K562 (cell line): ENCODE measurements at regions not wholly inside any gene's neighbourhood (a gene's known extent, or its start where the extent isn't known, plus 50 kb on each side); places are given as distances from the start of the nearest gene placed in this dataset.

Experiments used
- ATAC-seq: fragments of 200-7000 bp; cut with Tn5 transposase; 3 replicates; pipeline ENCODE4 v1.9.1; 2020; ENCODE audit warnings: moderate library complexity
- BruUV-seq: library from RNA; stranded (reverse); fragments of 400-500 nt; replicated peaks from 2 replicates; lab custom pipeline; 2021; lab: Mats Ljungman, UMichigan
- CTCF ChIA-PET: fragments of 300-600 bp; formaldehyde crosslinking; extraction: SDS; loops from one replicate; lab custom pipeline; 2021; ENCODE audit warnings: low intra/inter-chr PET ratio; lab: Yijun Ruan, JAX
- POLR2A ChIA-PET: fragments of 300-600, 350-650 bp; sonication (Branson Sonifier 250); formaldehyde crosslinking; extraction: SDS; loops from one replicate; lab custom pipeline; 2021; ENCODE audit warnings: antibody characterized with exemption, inconsistent platforms; lab: Yijun Ruan, JAX
- DNase-seq, 4 experiments: peaks; one replicate each; pipeline versions ENCODE4 v3.0.0 to v3.0.0-alpha.2; 2011 to 2018; ENCODE audit warnings: low spot score in 3 of 4, mixed read lengths in 3 of 4; ENCODE audit errors: extremely low read depth in 1 of 4
- FAIRE-seq: peaks from 2 replicates; lab custom pipeline; 2011; peaks lifted over from hg19 to GRCh38; lab: Jason Lieb, UNC
- H2AFZ ChIP-seq: 2 replicates; pipeline ENCODE4 v1.6.0; 2011; ENCODE audit warnings: low read depth, low read length, control low read depth, inconsistent platforms
- H3K27ac ChIP-seq: fragments of 200-600 bp; 3 replicates; pipeline ENCODE4 v1.8.0; 2011; ENCODE audit warnings: low read depth, mild to moderate bottlenecking, control low read depth, inconsistent platforms, low read length, moderate library complexity, mixed read lengths; ENCODE audit errors: extremely low read depth
- H3K27me3 ChIP-seq, 2 experiments: fragments of 300-600 bp in 1 of 2; 2 replicates in 1 of 2; 3 replicates in 1 of 2; pipeline versions ENCODE4 v1.6.0 to v1.8.0; 2011; ENCODE audit warnings: inconsistent platforms in 2 of 2, low read length in 2 of 2, mild to moderate bottlenecking in 1 of 2, mixed read lengths in 1 of 2, moderate library complexity in 1 of 2; ENCODE audit not compliant: control insufficient read depth in 2 of 2, insufficient read depth in 2 of 2
- H3K36me3 ChIP-seq: fragments of 300-600 bp; 3 replicates; pipeline ENCODE4 v1.8.0; 2011; ENCODE audit warnings: mild to moderate bottlenecking, low read length, inconsistent platforms; ENCODE audit not compliant: control insufficient read depth, insufficient read depth
- H3K4me1 ChIP-seq, 2 experiments: fragments of 200-600 bp in 1 of 2; replicated peaks in 1 of 2; 2 replicates in 1 of 2; 3 replicates in 1 of 2; pipeline versions ENCODE4 v1.5.1 to v1.8.0; 2011; ENCODE audit warnings: inconsistent platforms in 2 of 2, low read length in 2 of 2, mild to moderate bottlenecking in 1 of 2, mixed read lengths in 1 of 2, moderate library complexity in 1 of 2; ENCODE audit not compliant: control insufficient read depth in 2 of 2, insufficient read depth in 2 of 2
- H3K4me2 ChIP-seq: 2 replicates; pipeline ENCODE4 v1.6.1; 2011; ENCODE audit warnings: low read length, control low read depth, inconsistent platforms, mixed read lengths; ENCODE audit not compliant: insufficient read depth
- H3K4me3 ChIP-seq: fragments of 200-600 bp; sonication (generic), shearing (Covaris generic); 2 replicates; pipeline ENCODE4 v1.5.1; 2016; ENCODE audit warnings: control low read depth, inconsistent platforms
- H3K79me2 ChIP-seq: fragments of 200-600 bp; 3 replicates; pipeline ENCODE4 v1.8.0; 2011; ENCODE audit warnings: low read length, inconsistent platforms; ENCODE audit not compliant: control insufficient read depth, insufficient read depth
- H3K9ac ChIP-seq, 2 experiments: 2 replicates each; pipeline versions ENCODE4 v1.6.0 to v1.6.1; 2011; ENCODE audit warnings: low read depth in 2 of 2, low read length in 2 of 2, control low read depth in 1 of 2, inconsistent platforms in 1 of 2, mild to moderate bottlenecking in 1 of 2, mixed read lengths in 1 of 2; ENCODE audit not compliant: insufficient read depth in 1 of 2
- H3K9me1 ChIP-seq: one replicate; pipeline ENCODE4 v1.6.0; 2011; ENCODE audit warnings: inconsistent platforms, mild to moderate bottlenecking, low read length, moderate library complexity; ENCODE audit not compliant: control insufficient read depth, insufficient read depth
- H3K9me3 ChIP-seq: replicated peaks from 2 replicates; pipeline ENCODE4 v1.5.1; 2011; ENCODE audit warnings: low read depth, low read length, inconsistent platforms; ENCODE audit not compliant: control insufficient read depth, insufficient read depth
- H4K20me1 ChIP-seq: replicated peaks from 2 replicates; pipeline ENCODE4 v1.6.1; 2011; ENCODE audit warnings: low read length, inconsistent platforms, mixed read lengths; ENCODE audit not compliant: control insufficient read depth, insufficient read depth
- DDX20 ChIP-seq: fragments of 450-650 bp; IDR thresholded peaks from 2 replicates; pipeline ENCODE4 v1.6.1; 2016; ENCODE audit warnings: missing genetic modification characterization, low read depth, mild to moderate bottlenecking, missing compliant biosample characterization, moderate library complexity
- FOXP1 ChIP-seq: sonication (generic); formaldehyde crosslinking; IDR thresholded peaks from 2 replicates; pipeline ENCODE4 v1.8.0; 2022; ENCODE audit warnings: mild to moderate bottlenecking, missing genetic modification reagents
- FUS ChIP-seq: fragments of 200-400 bp; formaldehyde crosslinking; optimal IDR thresholded peaks from 2 replicates; pipeline ENCODE3; 2017; ENCODE audit warnings: low read depth, low read length
- GATA2 ChIP-seq: sonication (generic); formaldehyde crosslinking; IDR thresholded peaks from 2 replicates; pipeline ENCODE4 v1.4.0; 2020; ENCODE audit warnings: mild to moderate bottlenecking, missing genetic modification reagents
- NBN ChIP-seq: fragments of 450-650 bp; IDR thresholded peaks from 2 replicates; pipeline ENCODE4 v1.6.1; 2016; ENCODE audit warnings: low read depth, mild to moderate bottlenecking
- NR3C1 ChIP-seq: sonication (generic); formaldehyde crosslinking; IDR thresholded peaks from 2 replicates; pipeline ENCODE4 v1.8.1; 2022; ENCODE audit warnings: missing genetic modification reagents
- POLR3A ChIP-seq: IDR thresholded peaks from 2 replicates; pipeline ENCODE4 v1.6.1; 2011; ENCODE audit warnings: borderline replicate concordance, mild to moderate bottlenecking, moderate library complexity; ENCODE audit not compliant: insufficient read length, insufficient read depth; ENCODE audit errors: extremely low read depth
- RAD21 ChIP-seq, 2 experiments: fragments of 250-450 bp in 1 of 2; fragments of 450-650 bp in 1 of 2; sonication (Bioruptor Pico) in 1 of 2; formaldehyde crosslinking in 1 of 2; IDR thresholded peaks in 1 of 2; conservative IDR thresholded peaks in 1 of 2; 2 replicates each; pipeline versions ENCODE4 v1.4.0 to v1.8.0; 2020 to 2022; ENCODE audit warnings: mild to moderate bottlenecking in 2 of 2, moderate library complexity in 1 of 2
- RBBP5 ChIP-seq: fragments of 200-600 bp; sonication (generic); IDR thresholded peaks from 2 replicates; pipeline ENCODE4 v1.6.1; 2012; ENCODE audit warnings: borderline replicate concordance, mild to moderate bottlenecking, low read length, control low read depth, inconsistent platforms; ENCODE audit not compliant: insufficient read depth, poor library complexity, severe bottlenecking
- SNRNP70 ChIP-seq: fragments of 200-400 bp; formaldehyde crosslinking; optimal IDR thresholded peaks from 2 replicates; pipeline ENCODE3; 2017; ENCODE audit warnings: low read depth, low read length
- TCF7L2 ChIP-seq: fragments of 150-350 bp; IDR thresholded peaks from 2 replicates; pipeline ENCODE4 v1.6.1; 2016; ENCODE audit warnings: low read depth, mild to moderate bottlenecking, low read length, moderate library complexity
- ZNF146 ChIP-seq: IDR thresholded peaks from one replicate; pipeline ENCODE4 v1.6.1; 2018; ENCODE audit warnings: missing compliant biosample characterization; ENCODE audit not compliant: unreplicated experiment
- ZNF174 ChIP-seq: fragments of 250-450 bp; sonication (Bioruptor Pico); IDR thresholded peaks from 2 replicates; pipeline ENCODE4 v1.4.0; 2020; ENCODE audit warnings: mild to moderate bottlenecking
- ZNF184 ChIP-seq: sonication (generic); formaldehyde crosslinking; IDR thresholded peaks from 2 replicates; pipeline ENCODE4 v1.5.0; 2020; ENCODE audit warnings: missing genetic modification reagents
- ZNF717 ChIP-seq: fragments of 250-450 bp; sonication (Bioruptor Pico); IDR thresholded peaks from 2 replicates; pipeline ENCODE4 v1.5.0; 2021
- ZZZ3 ChIP-seq: fragments of 450-650 bp; IDR thresholded peaks from 2 replicates; pipeline ENCODE4 v1.6.1; 2016; ENCODE audit warnings: antibody characterized with exemption, mild to moderate bottlenecking, moderate library complexity
- in situ Hi-C: fragments of 300-500 bp; cut with MboI; formaldehyde crosslinking; loops from 4 replicates; pipeline ENCODE4 v1.15.0; 2018; ENCODE audit warnings: inconsistent platforms, mixed read lengths
- intact Hi-C: fragments of 100-400 bp; cut with micrococcal nuclease; formaldehyde crosslinking; loops from 2 replicates; pipeline ENCODE4 v1.14.2; 2022
- TF ChIP-seq, protein P1 (sequence below): fragments of 250-450 bp; sonication (Bioruptor Pico); IDR thresholded peaks from 2 replicates; pipeline ENCODE4 v1.4.0; 2020; ENCODE audit warnings: mild to moderate bottlenecking, moderate library complexity
- TF ChIP-seq, protein P2 (sequence below): sonication (generic); formaldehyde crosslinking; IDR thresholded peaks from 2 replicates; pipeline ENCODE4 v1.8.1; 2022; ENCODE audit warnings: missing genetic modification reagents

DNA sequence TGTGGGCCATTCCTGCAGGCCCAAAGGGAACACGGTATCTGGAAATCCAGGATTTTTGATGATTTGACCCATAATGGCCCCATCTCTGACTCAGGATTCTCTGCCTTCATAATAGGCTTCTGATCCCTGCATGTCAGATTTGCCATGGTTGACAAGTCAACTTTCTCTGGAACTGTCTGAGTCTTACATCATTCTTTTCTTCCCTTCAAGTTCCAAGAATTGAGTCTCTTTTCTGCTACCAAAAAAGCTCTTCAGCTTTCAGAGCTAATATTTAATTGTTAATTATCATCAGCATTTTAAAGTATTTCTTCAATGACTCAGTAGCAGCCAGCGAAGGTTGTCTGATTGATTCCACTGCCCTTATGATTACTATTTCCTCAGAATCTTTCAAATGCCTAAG lies 244.4 kb upstream of the COL8A1 start (continued):
- TF ChIP-seq NBN (no peak), ZNF174 (no peak)

DNA sequence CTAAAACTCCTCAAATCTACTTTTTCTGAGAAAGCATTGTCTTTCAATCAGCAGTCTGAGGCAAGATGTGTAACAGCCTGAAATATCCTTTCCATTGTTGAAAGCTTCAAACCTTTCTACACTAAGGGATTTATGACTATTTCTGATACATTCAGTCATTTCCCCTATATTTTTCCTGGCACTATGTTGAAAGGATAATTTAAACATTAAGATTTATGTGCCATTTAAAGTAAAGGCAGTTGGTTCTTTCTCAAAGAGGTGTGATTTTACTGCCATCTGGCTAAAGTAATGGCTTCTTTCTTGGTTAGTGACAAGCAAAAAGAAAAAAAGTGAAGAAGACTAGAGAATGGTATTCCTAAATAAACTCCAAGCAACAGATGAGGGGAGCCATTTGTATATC lies 249.6 kb upstream of the COL8A1 start:
- POLR2A ChIA-PET = no interaction called here
- Histone ChIP-seq H3K9me3 (no peaks in the 10 kb centered on the region), H3K27me3 (no peaks in the 10 kb centered on the region), H3K9me1 (no peaks in the 10 kb centered on the region), H3K9ac (no peak overlapping the region), H3K36me3 (no peaks in the 10 kb centered on the region), H3K79me2 (no peaks in the 10 kb centered on the region), H4K20me1 (no peaks in the 10 kb centered on the region), H3K4me2 (no peak overlapping the region), H3K27ac (no peak overlapping the region)
- BruUV-seq = no TSS peak
- TF ChIP-seq DDX20 (tag) = no peak
- TF ChIP-seq, protein P1, sequence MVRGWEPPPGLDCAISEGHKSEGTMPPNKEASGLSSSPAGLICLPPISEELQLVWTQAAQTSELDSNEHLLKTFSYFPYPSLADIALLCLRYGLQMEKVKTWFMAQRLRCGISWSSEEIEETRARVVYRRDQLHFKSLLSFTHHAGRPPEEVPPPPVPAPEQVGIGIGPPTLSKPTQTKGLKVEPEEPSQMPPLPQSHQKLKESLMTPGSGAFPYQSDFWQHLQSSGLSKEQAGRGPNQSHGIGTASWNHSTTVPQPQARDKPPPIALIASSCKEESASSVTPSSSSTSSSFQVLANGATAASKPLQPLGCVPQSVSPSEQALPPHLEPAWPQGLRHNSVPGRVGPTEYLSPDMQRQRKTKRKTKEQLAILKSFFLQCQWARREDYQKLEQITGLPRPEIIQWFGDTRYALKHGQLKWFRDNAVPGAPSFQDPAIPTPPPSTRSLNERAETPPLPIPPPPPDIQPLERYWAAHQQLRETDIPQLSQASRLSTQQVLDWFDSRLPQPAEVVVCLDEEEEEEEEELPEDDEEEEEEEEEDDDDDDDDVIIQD (CRISPR knock-in tag) = no peak
- no peak for TF ChIP-seq ZZZ3
- no peak for TF ChIP-seq SNRNP70
- TF ChIP-seq GATA2 = no peak
- no peak for TF ChIP-seq RBBP5
- TF ChIP-seq TCF7L2 = no peak
- no peak for TF ChIP-seq FOXP1 (CRISPR knock-in tag)
- TF ChIP-seq ZNF184 (CRISPR knock-in tag) = no peak
- no peak for TF ChIP-seq NR3C1 (CRISPR knock-in tag)
- TF ChIP-seq, protein P2, sequence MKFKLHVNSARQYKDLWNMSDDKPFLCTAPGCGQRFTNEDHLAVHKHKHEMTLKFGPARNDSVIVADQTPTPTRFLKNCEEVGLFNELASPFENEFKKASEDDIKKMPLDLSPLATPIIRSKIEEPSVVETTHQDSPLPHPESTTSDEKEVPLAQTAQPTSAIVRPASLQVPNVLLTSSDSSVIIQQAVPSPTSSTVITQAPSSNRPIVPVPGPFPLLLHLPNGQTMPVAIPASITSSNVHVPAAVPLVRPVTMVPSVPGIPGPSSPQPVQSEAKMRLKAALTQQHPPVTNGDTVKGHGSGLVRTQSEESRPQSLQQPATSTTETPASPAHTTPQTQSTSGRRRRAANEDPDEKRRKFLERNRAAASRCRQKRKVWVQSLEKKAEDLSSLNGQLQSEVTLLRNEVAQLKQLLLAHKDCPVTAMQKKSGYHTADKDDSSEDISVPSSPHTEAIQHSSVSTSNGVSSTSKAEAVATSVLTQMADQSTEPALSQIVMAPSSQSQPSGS (CRISPR knock-in tag) = no peak
- no peak for TF ChIP-seq POLR3A
- TF ChIP-seq FUS = no peak
- no peak for TF ChIP-seq ZNF146 (CRISPR knock-in tag)
- TF ChIP-seq RAD21 (CRISPR knock-in tag; conservative IDR thresholded peaks at IDR 0.05 in 1 of 2, IDR thresholded peaks at IDR 0.05 in 1 of 2) = no peak
- TF ChIP-seq ZNF717 (CRISPR knock-in tag) = no peak
- TF ChIP-seq, all 486 proteins: peak for 0
- ATAC-seq (no peak), FAIRE-seq (no peak), DNase-seq (no peak)
- Histone ChIP-seq H3K4me1 (no peaks in the 10 kb centered on the region), H2AFZ (no peak overlapping the region), H3K4me3 (no peak overlapping the region)
- CTCF ChIA-PET = no interaction called here
- in situ Hi-C loops (no loop called here), intact Hi-C loops (no loop called here)
